Midbrain (tissue), 1 donor: ENCODE measurements at regions not wholly inside any gene's neighbourhood (a gene's known extent, or its start where the extent isn't known, plus 50 kb on each side); places are given as distances from the start of the nearest gene placed in this dataset.

ENCODE experiments used
- DNase-seq: peaks from one replicate; lab custom pipeline; 2025; lab: John Stamatoyannopoulos, UW

- no peak for DNase-seq
Observed at GRCh38 chr10:9634466-9634865, 1383.2 kb upstream of the CELF2 start.

- DNase-seq: no peak
Observed at GRCh38 chr10:9635691-9636090, 1382.0 kb upstream of the CELF2 start.

- DNase-seq: no peak
Observed at GRCh38 chr10:9636216-9636615, 1381.5 kb upstream of the CELF2 start.

- DNase-seq: no peak
Observed at GRCh38 chr10:9643782-9644181, 1373.9 kb upstream of the CELF2 start.

- DNase-seq: no peak
Observed at GRCh38 chr10:9645404-9645803, 1372.3 kb upstream of the CELF2 start.

- no peak for DNase-seq
Observed at GRCh38 chr10:9645928-9646600, 1371.6 kb upstream of the CELF2 start.

- DNase-seq: no peak
Observed at GRCh38 chr10:9654261-9654660, 1363.4 kb upstream of the CELF2 start.

GRCh38 chr10:9656386-9656785 is 1361.3 kb upstream of the CELF2 start:
- DNase-seq: no peak

- no peak for DNase-seq
Observed at GRCh38 chr10:9656996-9657395, 1360.7 kb upstream of the CELF2 start.

- no peak for DNase-seq
Observed at GRCh38 chr10:9657530-9657929, 1360.1 kb upstream of the CELF2 start.

- no peak for DNase-seq
Observed at GRCh38 chr10:9668411-9668810, 1349.3 kb upstream of the CELF2 start.

- no peak for DNase-seq
Observed at GRCh38 chr10:9670911-9671310, 1346.8 kb upstream of the CELF2 start.

- DNase-seq: no peak
Observed at GRCh38 chr10:9681655-9682054, 1336.0 kb upstream of the CELF2 start.

- DNase-seq: no peak
Observed at GRCh38 chr10:9682802-9683201, 1334.9 kb upstream of the CELF2 start.

GRCh38 chr10:9684186-9684585 is 1333.5 kb upstream of the CELF2 start:
- no peak for DNase-seq

- DNase-seq: no peak
Observed at GRCh38 chr10:9685596-9685995, 1332.1 kb upstream of the CELF2 start.

- no peak for DNase-seq
Observed at GRCh38 chr10:9688711-9689110, 1329.0 kb upstream of the CELF2 start.

- no peak for DNase-seq
Observed at GRCh38 chr10:9707216-9707615, 1310.5 kb upstream of the CELF2 start.

GRCh38 chr10:9709849-9710248 is 1307.8 kb upstream of the CELF2 start:
- no peak for DNase-seq

- DNase-seq: no peak
Observed at GRCh38 chr10:9712393-9712792, 1305.3 kb upstream of the CELF2 start.

GRCh38 chr10:9719246-9719645 is 1298.4 kb upstream of the CELF2 start:
- no peak for DNase-seq

- no peak for DNase-seq
Observed at GRCh38 chr10:9733766-9734165, 1283.9 kb upstream of the CELF2 start.

GRCh38 chr10:9734218-9734617 is 1283.5 kb upstream of the CELF2 start:
- no peak for DNase-seq

GRCh38 chr10:9735731-9736130 is 1281.9 kb upstream of the CELF2 start:
- no peak for DNase-seq

- DNase-seq: no peak
Observed at GRCh38 chr10:9743639-9744038, 1274.0 kb upstream of the CELF2 start.
